ENCODE measurements at regions not wholly inside any gene's neighbourhood (a gene's known extent, or its start where the extent isn't known, plus 50 kb on each side); places are given as distances from the start of the nearest gene placed in this dataset.

- TF ChIP-seq CTBP1 (IDR thresholded peaks at IDR 0.05; ENCODE audit: borderline replicate concordance) (no peak), SP1 (IDR thresholded peaks at IDR 0.05) (no peak), SUZ12 (IDR thresholded peaks at IDR 0.05) (no peak), HDGF (IDR thresholded peaks at IDR 0.05; ENCODE audit: borderline replicate concordance) (no peak), BHLHE40 (IDR thresholded peaks at IDR 0.05; ENCODE audit: borderline replicate concordance) (no peak), ELF4 (IDR thresholded peaks at IDR 0.05) (no peak), TARDBP (IDR thresholded peaks at IDR 0.05) (no peak), FOXM1 (IDR thresholded peaks at IDR 0.05; ENCODE audit: borderline replicate concordance) (no peak), ZNF384 (IDR thresholded peaks at IDR 0.05) (no peak), FOXA1 (IDR thresholded peaks at IDR 0.05) (no peak), FOXK2 (IDR thresholded peaks at IDR 0.05) (no peak)
- TF ChIP-seq, protein P1, sequence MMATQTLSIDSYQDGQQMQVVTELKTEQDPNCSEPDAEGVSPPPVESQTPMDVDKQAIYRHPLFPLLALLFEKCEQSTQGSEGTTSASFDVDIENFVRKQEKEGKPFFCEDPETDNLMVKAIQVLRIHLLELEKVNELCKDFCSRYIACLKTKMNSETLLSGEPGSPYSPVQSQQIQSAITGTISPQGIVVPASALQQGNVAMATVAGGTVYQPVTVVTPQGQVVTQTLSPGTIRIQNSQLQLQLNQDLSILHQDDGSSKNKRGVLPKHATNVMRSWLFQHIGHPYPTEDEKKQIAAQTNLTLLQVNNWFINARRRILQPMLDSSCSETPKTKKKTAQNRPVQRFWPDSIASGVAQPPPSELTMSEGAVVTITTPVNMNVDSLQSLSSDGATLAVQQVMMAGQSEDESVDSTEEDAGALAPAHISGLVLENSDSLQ (IDR thresholded peaks at IDR 0.05) = no peak
Measured at GRCh38 chr21:22754746-22755145, 1756.5 kb downstream of the NCAM2 start.
